MM.1S (cell line): ENCODE measurements at regions not wholly inside any gene's neighbourhood (a gene's known extent, or its start where the extent isn't known, plus 50 kb on each side); places are given as distances from the start of the nearest gene placed in this dataset.

ENCODE experiments used
- EZH2 ChIP-seq: fragments of 300-600 bp; sonication (generic); optimal IDR thresholded peaks from 2 replicates; pipeline ENCODE3; 2017; ENCODE audit warnings: low read depth, mild to moderate bottlenecking, antibody characterized with exemption, low read length, mixed read lengths
- EZH2phosphoT487 ChIP-seq: fragments of 300-600 bp; sonication (generic); IDR thresholded peaks from 2 replicates; pipeline ENCODE4 v1.6.1; 2018; ENCODE audit warnings: antibody characterized with exemption, low read length
- TF ChIP-seq, protein P1 (sequence below): fragments of 300-600 bp; sonication (generic); IDR thresholded peaks from 2 replicates; pipeline ENCODE4 v1.5.1; 2016; ENCODE audit warnings: antibody characterized with exemption, low read length, mixed read lengths

DNA sequence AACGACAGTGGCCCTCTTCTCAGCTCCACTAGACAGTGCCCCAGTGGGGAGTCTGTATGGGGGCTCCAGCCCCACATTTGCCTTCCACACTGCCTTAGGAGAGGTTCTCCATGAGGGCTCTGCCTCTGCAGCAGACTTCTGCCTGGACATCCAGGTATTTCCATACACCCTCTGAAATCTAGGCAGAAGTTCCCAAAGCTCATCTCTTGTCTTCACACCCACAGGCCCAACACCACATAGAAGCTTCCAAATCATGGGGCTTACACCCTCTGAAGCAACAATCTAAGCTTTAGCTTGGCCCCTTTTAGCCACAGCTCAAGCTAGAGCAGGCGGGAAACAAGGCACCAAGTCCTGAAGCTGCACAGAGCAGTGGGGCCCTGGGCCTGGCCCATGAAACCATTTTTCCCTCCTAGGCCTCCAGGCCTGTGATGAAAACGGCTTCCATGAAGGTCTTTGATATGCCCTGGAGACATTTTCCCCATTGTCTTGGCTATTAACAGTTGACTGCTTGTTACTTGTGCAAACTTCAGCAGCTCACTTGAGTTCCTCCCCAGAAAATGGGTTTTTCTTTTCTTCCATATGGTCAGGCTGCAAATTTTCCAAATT is 89.2 kb downstream of the KBTBD2 start:
- TF ChIP-seq, protein P1, sequence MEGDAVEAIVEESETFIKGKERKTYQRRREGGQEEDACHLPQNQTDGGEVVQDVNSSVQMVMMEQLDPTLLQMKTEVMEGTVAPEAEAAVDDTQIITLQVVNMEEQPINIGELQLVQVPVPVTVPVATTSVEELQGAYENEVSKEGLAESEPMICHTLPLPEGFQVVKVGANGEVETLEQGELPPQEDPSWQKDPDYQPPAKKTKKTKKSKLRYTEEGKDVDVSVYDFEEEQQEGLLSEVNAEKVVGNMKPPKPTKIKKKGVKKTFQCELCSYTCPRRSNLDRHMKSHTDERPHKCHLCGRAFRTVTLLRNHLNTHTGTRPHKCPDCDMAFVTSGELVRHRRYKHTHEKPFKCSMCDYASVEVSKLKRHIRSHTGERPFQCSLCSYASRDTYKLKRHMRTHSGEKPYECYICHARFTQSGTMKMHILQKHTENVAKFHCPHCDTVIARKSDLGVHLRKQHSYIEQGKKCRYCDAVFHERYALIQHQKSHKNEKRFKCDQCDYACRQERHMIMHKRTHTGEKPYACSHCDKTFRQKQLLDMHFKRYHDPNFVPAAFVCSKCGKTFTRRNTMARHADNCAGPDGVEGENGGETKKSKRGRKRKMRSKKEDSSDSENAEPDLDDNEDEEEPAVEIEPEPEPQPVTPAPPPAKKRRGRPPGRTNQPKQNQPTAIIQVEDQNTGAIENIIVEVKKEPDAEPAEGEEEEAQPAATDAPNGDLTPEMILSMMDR = no peak
- TF ChIP-seq EZH2 (no peak), EZH2phosphoT487 (no peak)
